Spinal cord (tissue), 9 donors: ENCODE measurements at regions not wholly inside any gene's neighbourhood (a gene's known extent, or its start where the extent isn't known, plus 50 kb on each side); places are given as distances from the start of the nearest gene placed in this dataset.

Experiments
- DNase-seq, 6 donors: peaks; one replicate each; pipeline versions ENCODE4 v3.0.0 to v3.0.0-alpha.2; 2013 to 2015; ENCODE audit warnings: low spot score in 6 of 6, low read depth in 4 of 6
- H3K27ac ChIP-seq: one replicate; pipeline ENCODE4 v1.5.1; 2013; ENCODE audit warnings: low read depth, low read length, control low read depth
- H3K27me3 ChIP-seq: one replicate; pipeline ENCODE4 v1.6.1; 2013; ENCODE audit warnings: low read length; ENCODE audit not compliant: control insufficient read depth, insufficient read depth
- H3K36me3 ChIP-seq: one replicate; pipeline ENCODE4 v1.6.1; 2013; ENCODE audit warnings: low read length; ENCODE audit not compliant: control insufficient read depth, insufficient read depth
- H3K4me1 ChIP-seq: one replicate; pipeline ENCODE4 v1.6.1; 2013; ENCODE audit warnings: low read length; ENCODE audit not compliant: control insufficient read depth, insufficient read depth
- H3K4me3 ChIP-seq: one replicate; pipeline ENCODE4 v1.5.1; 2013; ENCODE audit warnings: low read depth, low read length, control low read depth
- H3K9me3 ChIP-seq: one replicate; pipeline ENCODE4 v1.6.1; 2013; ENCODE audit warnings: low read length; ENCODE audit not compliant: control insufficient read depth, insufficient read depth
- WGBS: methylation state at CpG from one replicate; pipeline ENCODE4 v1.1.5; 2013; ENCODE audit warnings: missing lambda C conversion rate; ENCODE audit not compliant: insufficient coverage; 5-methylcytosine and 5-hydroxymethylcytosine counted together
- donor health status: healthy.

- Histone ChIP-seq H3K27me3 (no peaks in the 10 kb centered on the region), H3K4me1 (no peaks in the 10 kb centered on the region), H3K4me3 (no peak overlapping the region), H3K27ac (no peak overlapping the region), H3K9me3 (no peaks in the 10 kb centered on the region), H3K36me3 (no peaks in the 10 kb centered on the region)
- no CpG with 5 or more reads among the region's 7 CpGs for WGBS
- DNase-seq: no peak
Measured at GRCh38 chr10:56298941-56299340, 62.1 kb downstream of the ZWINT start.

DNA sequence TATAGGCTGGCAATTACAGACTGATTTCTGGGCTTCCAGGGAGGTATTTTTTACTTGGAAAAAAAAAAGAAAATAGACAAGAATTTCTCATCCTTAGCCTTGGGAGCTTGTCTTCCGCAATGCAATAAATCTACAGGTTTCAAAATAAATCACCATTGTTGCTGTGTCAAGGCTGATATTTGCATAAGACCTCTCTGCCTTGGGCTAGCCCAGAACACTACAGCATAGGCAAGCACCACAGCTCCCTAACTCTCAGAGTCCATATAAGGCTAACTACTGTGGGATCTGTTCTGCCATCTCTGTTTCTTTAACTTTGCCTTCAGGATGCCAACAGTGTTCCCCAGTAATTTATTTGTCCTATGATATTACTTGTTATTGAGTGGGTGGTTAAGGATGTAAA, 64.4 kb downstream of the ZWINT start:
- WGBS: no CpG with 5 or more reads among the region's 1 CpG
- Histone ChIP-seq H3K9me3 (peaks cover 6% of the 10 kb centered on the region), H3K4me3 (no peak overlapping the region), H3K27me3 (no peaks in the 10 kb centered on the region), H3K4me1 (no peaks in the 10 kb centered on the region), H3K36me3 (no peaks in the 10 kb centered on the region), H3K27ac (no peak overlapping the region)
- peak in 1 of 6 donors; percentile 1 for DNase-seq

DNA sequence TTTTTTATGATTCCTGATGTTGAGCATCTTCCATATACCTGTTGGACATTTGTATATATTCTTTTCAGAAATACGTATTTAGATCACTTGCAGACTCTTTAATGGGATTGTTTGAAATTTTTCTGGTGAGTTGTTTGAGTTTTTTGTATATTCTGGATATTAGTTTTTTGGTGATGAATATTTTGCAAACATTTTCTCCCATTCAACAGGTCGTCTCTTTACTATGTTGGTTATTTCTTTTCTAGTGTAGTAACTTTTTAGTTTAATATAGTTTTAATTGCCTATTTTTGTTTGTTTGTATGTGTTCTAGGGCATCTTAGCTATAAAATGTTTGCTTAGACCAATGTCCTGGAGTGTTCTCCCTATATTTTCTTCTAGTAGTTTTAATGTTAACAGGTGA, 72.7 kb downstream of the ZWINT start:
- Histone ChIP-seq H3K27ac (no peak overlapping the region), H3K4me3 (no peak overlapping the region), H3K36me3 (no peaks in the 10 kb centered on the region), H3K4me1 (no peaks in the 10 kb centered on the region), H3K9me3 (peaks cover 6% of the 10 kb centered on the region), H3K27me3 (no peaks in the 10 kb centered on the region)
- no CpG with 5 or more reads among the region's 2 CpGs for WGBS
- no peak for DNase-seq

- H3K9me3 ChIP-seq: no peaks in the 10 kb centered on the region
- no peak overlapping the region for H3K4me3 ChIP-seq
- H3K4me1 ChIP-seq: no peaks in the 10 kb centered on the region
- no peaks in the 10 kb centered on the region for H3K27me3 ChIP-seq
- no peak for DNase-seq
- no peaks in the 10 kb centered on the region for H3K36me3 ChIP-seq
- no peak overlapping the region for H3K27ac ChIP-seq
Measured at GRCh38 chr10:56286096-56286495, 75.0 kb downstream of the ZWINT start.

DNA sequence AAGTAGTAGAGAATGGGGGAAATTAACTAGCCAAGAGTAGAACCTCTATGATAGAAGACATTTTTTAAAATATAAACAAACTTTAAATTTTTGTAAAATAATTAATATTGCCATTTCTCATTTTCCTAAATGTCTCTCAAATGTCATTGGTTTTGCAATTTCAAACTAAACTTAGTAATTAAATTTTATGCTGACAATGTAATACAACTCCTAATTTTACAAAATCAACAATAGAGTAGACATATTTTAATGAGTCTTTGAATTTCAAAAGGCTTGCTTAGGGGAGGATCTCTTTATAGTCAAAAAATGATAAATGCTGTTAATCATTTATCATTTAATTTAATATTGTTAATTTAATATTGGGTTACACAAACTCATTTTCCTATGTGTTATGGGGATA, 81.8 kb downstream of the ZWINT start:
- Histone ChIP-seq H3K27me3 (no peaks in the 10 kb centered on the region), H3K4me1 (no peaks in the 10 kb centered on the region), H3K27ac (no peak overlapping the region), H3K36me3 (no peaks in the 10 kb centered on the region), H3K4me3 (no peak overlapping the region), H3K9me3 (no peaks in the 10 kb centered on the region)
- no peak for DNase-seq

- Histone ChIP-seq H3K4me3 (no peak overlapping the region), H3K27ac (no peak overlapping the region), H3K27me3 (no peaks in the 10 kb centered on the region), H3K36me3 (no peaks in the 10 kb centered on the region), H3K9me3 (no peaks in the 10 kb centered on the region), H3K4me1 (no peaks in the 10 kb centered on the region)
- no CpG with 5 or more reads among the region's 1 CpG for WGBS
- peak in 1 of 6 donors; percentile 11 for DNase-seq
Measured at GRCh38 chr10:56269181-56269580, 91.9 kb downstream of the ZWINT start.

DNA sequence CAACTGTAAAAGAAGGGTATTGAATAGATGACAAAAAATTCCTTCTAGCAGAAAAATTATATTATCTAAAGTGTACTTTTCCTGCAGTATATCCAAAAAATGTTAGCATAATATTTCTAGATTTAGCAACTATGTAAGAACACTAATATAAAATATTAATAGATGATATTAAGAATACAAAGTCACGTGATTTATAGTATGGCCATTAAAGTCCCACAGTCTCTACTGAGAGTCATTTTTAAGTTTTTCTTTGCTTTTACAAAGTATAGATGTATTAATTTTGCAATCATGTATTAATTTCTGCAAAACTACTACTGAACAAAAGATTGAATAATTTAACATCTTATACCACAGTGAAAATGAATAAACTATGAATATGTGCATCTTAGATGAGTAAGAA, 94.9 kb downstream of the ZWINT start:
- no peaks in the 10 kb centered on the region for H3K36me3 ChIP-seq
- WGBS: no CpG with 5 or more reads among the region's 1 CpG

GRCh38 chr10:56258991-56259390, 102.1 kb downstream of the ZWINT start:
- no peak for DNase-seq
- no peaks in the 10 kb centered on the region for H3K9me3 ChIP-seq

More for the DNA sequence above, 94.9 kb downstream of the ZWINT start:
- Histone ChIP-seq H3K9me3 (no peaks in the 10 kb centered on the region), H3K27me3 (no peaks in the 10 kb centered on the region), H3K4me3 (no peak overlapping the region), H3K4me1 (no peaks in the 10 kb centered on the region), H3K27ac (no peak overlapping the region)
- DNase-seq: no peak

DNA sequence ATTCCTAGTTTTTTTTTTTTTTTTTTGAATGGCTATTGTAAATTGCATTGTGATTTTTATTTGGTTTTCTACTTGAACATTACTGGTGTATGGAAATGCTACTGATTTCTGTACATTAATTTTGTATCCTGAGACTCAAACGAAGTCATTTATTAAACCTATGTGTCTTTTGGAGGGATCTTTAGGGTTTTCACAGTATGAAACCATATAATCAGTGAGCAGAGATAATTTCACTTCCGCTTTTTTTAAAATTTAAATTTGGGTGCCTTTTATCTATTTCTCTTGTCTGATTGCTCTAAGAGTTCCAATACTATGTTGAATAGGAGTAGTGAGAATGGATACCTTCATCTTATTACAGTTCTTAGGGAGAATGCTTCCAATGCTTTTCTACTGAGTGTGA, 102.7 kb downstream of the ZWINT start:
- Histone ChIP-seq H3K36me3 (no peaks in the 10 kb centered on the region), H3K4me3 (no peak overlapping the region), H3K9me3 (peaks cover under 1% of the 10 kb centered on the region), H3K27me3 (no peaks in the 10 kb centered on the region), H3K4me1 (no peaks in the 10 kb centered on the region), H3K27ac (no peak overlapping the region)
- DNase-seq: no peak
- WGBS: no CpG with 5 or more reads among the region's 2 CpGs

More at GRCh38 chr10:56258991-56259390, 102.1 kb downstream of the ZWINT start:
- Histone ChIP-seq H3K27ac (no peak overlapping the region), H3K27me3 (no peaks in the 10 kb centered on the region), H3K4me3 (no peak overlapping the region), H3K4me1 (no peaks in the 10 kb centered on the region), H3K36me3 (no peaks in the 10 kb centered on the region)

DNA sequence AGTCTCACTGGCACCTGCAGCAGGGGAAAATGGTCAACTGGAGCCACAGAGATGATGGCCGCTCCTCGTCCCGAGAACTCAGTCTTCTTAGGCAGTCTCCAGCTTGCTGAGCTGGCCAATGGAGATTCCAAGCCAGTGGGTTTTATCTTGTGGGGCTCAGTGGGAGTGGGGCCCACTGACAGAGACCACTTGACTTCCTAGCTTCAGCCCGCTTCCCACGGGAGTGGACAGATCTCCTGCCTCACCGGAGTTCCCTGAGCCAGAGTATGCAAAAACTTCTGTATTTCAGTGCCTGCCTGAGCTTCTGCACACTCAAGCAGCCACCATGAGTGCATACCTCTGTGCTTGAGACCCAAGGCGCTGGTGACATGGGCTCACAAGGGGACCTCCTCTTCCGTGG, 105.8 kb downstream of the ZWINT start:
- DNase-seq: no peak
- Histone ChIP-seq H3K9me3 (peaks cover 1% of the 10 kb centered on the region), H3K36me3 (no peaks in the 10 kb centered on the region), H3K4me3 (no peak overlapping the region), H3K4me1 (no peaks in the 10 kb centered on the region), H3K27me3 (no peaks in the 10 kb centered on the region), H3K27ac (no peak overlapping the region)
- 75% methylated on average over 8 of the region's 8 CpGs for WGBS

DNA sequence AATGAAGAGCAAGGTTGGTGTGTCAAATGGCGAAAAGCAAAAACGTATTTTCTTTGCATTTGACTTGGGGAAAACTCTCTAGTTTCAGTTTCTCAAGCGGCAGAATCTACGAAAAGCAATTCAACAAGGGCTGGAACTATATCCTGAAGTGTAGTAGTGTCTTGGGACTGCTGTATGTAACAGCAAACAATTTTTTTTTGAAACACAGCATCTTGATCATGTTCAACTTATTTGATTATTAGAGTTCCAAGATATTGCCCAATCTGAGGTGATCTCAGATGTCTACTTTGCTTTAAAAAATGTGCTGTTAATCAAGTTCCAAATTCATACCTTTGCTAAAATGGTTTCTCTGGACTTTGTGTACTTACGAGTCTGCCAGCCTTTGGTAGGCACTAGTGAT, 120.6 kb downstream of the ZWINT start:
- Histone ChIP-seq H3K9me3 (no peaks in the 10 kb centered on the region), H3K27me3 (no peaks in the 10 kb centered on the region), H3K27ac (no peak overlapping the region), H3K36me3 (no peaks in the 10 kb centered on the region), H3K4me3 (no peak overlapping the region), H3K4me1 (no peaks in the 10 kb centered on the region)
- 100% methylated on average over 2 of the region's 5 CpGs for WGBS
- DNase-seq: no peak
